Loucy (cell line): ENCODE measurements at regions not wholly inside any gene's neighbourhood (a gene's known extent, or its start where the extent isn't known, plus 50 kb on each side); places are given as distances from the start of the nearest gene placed in this dataset.

Source experiments
- H2AFZ ChIP-seq: fragments of 200-600 bp; sonication (generic); 2 replicates; pipeline ENCODE4 v1.6.0; 2016; ENCODE audit warnings: antibody characterized with exemption, mild to moderate bottlenecking, low read length, moderate library complexity
- H3F3A ChIP-seq: fragments of 200-600 bp; 2 replicates; pipeline ENCODE4 v1.6.0; 2016; ENCODE audit warnings: antibody characterized with exemption, low read depth, mild to moderate bottlenecking
- H3K27me3 ChIP-seq: fragments of 200-600 bp; sonication (generic); 2 replicates; pipeline ENCODE4 v1.6.1; 2014; ENCODE audit warnings: low read length, mild to moderate bottlenecking; ENCODE audit not compliant: insufficient read depth, poor library complexity, severe bottlenecking
- H3K36me3 ChIP-seq: fragments of 200-600 bp; sonication (generic); 2 replicates; pipeline ENCODE4 v1.6.1; 2016; ENCODE audit warnings: low read length; ENCODE audit not compliant: insufficient read depth
- H3K4me1 ChIP-seq: fragments of 200-600 bp; sonication (generic); 2 replicates; pipeline ENCODE4 v1.5.1; 2014; ENCODE audit warnings: low read length, mild to moderate bottlenecking; ENCODE audit not compliant: insufficient read depth, poor library complexity, severe bottlenecking
- H3K4me2 ChIP-seq: fragments of 200-600 bp; sonication (generic); 2 replicates; pipeline ENCODE4 v1.6.0; 2014; ENCODE audit warnings: antibody characterized with exemption, low read length, low read depth, mild to moderate bottlenecking; ENCODE audit not compliant: poor library complexity, severe bottlenecking
- H3K4me3 ChIP-seq: fragments of 200-600 bp; sonication (generic); 2 replicates; pipeline ENCODE4 v1.5.1; 2014; ENCODE audit warnings: low read length, mild to moderate bottlenecking, mixed read lengths; ENCODE audit not compliant: poor library complexity, severe bottlenecking
- H3K79me2 ChIP-seq: fragments of 200-600 bp; sonication (generic); 2 replicates; pipeline ENCODE4 v1.6.1; 2014; ENCODE audit warnings: low read length; ENCODE audit not compliant: insufficient read depth
- H3K9ac ChIP-seq: fragments of 200-600 bp; sonication (generic); 2 replicates; pipeline ENCODE4 v1.6.0; 2014; ENCODE audit warnings: mild to moderate bottlenecking, low read depth, low read length, moderate library complexity; ENCODE audit not compliant: poor library complexity, severe bottlenecking
- H3K9me2 ChIP-seq: fragments of 200-600 bp; sonication (generic); replicated peaks from 2 replicates; pipeline ENCODE4 v1.6.1; 2016; ENCODE audit warnings: low read depth, low read length, mixed read lengths
- H3K9me3 ChIP-seq: fragments of 200-600 bp; sonication (generic); 2 replicates; pipeline ENCODE4 v1.6.1; 2014; ENCODE audit warnings: mild to moderate bottlenecking, antibody characterized with exemption, low read length, low read depth; ENCODE audit not compliant: insufficient read depth
- H4K20me1 ChIP-seq: fragments of 200-600 bp; sonication (generic); 2 replicates; pipeline ENCODE4 v1.6.0; 2014; ENCODE audit warnings: antibody characterized with exemption, low read length, mild to moderate bottlenecking; ENCODE audit not compliant: insufficient read depth, poor library complexity, severe bottlenecking
- EZH2phosphoT487 ChIP-seq: fragments of 200-600 bp; IDR thresholded peaks from 2 replicates; pipeline ENCODE4 v1.6.1; 2018; ENCODE audit warnings: antibody characterized with exemption, mild to moderate bottlenecking, moderate library complexity, borderline replicate concordance
- TF ChIP-seq, protein P1 (sequence below): fragments of 200-600 bp; sonication (generic); conservative IDR thresholded peaks from 2 replicates; pipeline ENCODE4 v1.5.1; 2014; ENCODE audit warnings: mild to moderate bottlenecking, antibody characterized with exemption, low read length

DNA sequence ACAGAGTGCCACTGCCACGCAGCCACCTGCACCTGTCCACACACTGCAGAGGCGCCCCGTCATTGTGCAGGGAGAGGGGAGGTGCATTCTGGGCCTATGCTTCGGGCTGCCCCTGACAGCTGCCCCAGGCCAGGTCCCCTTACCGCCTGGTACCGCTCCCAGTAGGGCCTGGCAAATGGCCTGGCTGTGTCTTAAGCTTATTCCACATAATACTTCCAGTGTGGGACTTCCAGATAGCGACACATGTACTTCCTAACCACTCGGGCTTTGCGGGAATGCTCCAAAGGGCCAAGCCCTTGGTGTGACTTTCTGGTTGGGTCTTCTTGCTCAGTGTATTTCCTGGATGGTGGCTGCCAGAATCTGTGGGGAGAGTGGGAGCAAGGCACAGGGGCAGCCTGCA lies 254.3 kb upstream of the CHRNA7 start:
- Histone ChIP-seq H3K9me3 (no peaks in the 10 kb centered on the region), H4K20me1 (no peaks in the 10 kb centered on the region), H3K9me2 (no peaks in the 10 kb centered on the region), H3K4me3 (no peak overlapping the region), H3K36me3 (no peaks in the 10 kb centered on the region), H3K4me2 (no peak overlapping the region), H3F3A (no peaks in the 10 kb centered on the region), H3K4me1 (no peaks in the 10 kb centered on the region), H2AFZ (no peak overlapping the region), H3K27me3 (no peaks in the 10 kb centered on the region), H3K9ac (no peak overlapping the region), H3K79me2 (no peaks in the 10 kb centered on the region)
- TF ChIP-seq EZH2phosphoT487 = no peak
- TF ChIP-seq, protein P1, sequence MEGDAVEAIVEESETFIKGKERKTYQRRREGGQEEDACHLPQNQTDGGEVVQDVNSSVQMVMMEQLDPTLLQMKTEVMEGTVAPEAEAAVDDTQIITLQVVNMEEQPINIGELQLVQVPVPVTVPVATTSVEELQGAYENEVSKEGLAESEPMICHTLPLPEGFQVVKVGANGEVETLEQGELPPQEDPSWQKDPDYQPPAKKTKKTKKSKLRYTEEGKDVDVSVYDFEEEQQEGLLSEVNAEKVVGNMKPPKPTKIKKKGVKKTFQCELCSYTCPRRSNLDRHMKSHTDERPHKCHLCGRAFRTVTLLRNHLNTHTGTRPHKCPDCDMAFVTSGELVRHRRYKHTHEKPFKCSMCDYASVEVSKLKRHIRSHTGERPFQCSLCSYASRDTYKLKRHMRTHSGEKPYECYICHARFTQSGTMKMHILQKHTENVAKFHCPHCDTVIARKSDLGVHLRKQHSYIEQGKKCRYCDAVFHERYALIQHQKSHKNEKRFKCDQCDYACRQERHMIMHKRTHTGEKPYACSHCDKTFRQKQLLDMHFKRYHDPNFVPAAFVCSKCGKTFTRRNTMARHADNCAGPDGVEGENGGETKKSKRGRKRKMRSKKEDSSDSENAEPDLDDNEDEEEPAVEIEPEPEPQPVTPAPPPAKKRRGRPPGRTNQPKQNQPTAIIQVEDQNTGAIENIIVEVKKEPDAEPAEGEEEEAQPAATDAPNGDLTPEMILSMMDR = no peak

DNA sequence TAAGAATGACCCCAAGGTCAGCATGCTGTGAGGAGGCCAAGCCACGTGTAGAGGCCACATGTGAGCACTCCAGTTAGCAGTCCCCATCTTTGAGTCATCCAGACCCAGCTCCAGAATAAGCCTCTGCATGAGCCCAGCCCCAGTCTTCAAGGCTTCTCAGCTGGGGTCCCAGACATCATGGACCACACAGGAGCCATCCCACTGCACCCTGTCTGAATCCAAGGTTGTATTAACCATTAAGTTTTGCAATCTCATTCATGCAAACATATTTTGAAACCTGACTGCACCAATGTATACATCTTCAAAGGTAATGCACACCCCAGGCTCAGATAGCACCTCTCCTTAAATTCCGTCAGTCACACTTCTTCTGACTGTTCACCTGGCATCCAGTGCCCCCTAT lies 249.1 kb upstream of the CHRNA7 start:
- no peaks in the 10 kb centered on the region for H3K36me3 ChIP-seq
- no peaks in the 10 kb centered on the region for H4K20me1 ChIP-seq
- no peaks in the 10 kb centered on the region for H3K9me3 ChIP-seq
- no peaks in the 10 kb centered on the region for H3K4me1 ChIP-seq
- no peak overlapping the region for H3K4me3 ChIP-seq
- H3K27me3 ChIP-seq = no peaks in the 10 kb centered on the region
- TF ChIP-seq EZH2phosphoT487 = no peak
- TF ChIP-seq, protein P1 = no peak
- no peak overlapping the region for H2AFZ ChIP-seq
- H3K9me2 ChIP-seq = 0 out of 2 replicates have a peak, but pooled peaks cover 3% of the 10 kb centered on the region
- H3K9ac ChIP-seq = no peak overlapping the region
- no peaks in the 10 kb centered on the region for H3K79me2 ChIP-seq
- no peaks in the 10 kb centered on the region for H3F3A ChIP-seq
- no peak overlapping the region for H3K4me2 ChIP-seq

DNA sequence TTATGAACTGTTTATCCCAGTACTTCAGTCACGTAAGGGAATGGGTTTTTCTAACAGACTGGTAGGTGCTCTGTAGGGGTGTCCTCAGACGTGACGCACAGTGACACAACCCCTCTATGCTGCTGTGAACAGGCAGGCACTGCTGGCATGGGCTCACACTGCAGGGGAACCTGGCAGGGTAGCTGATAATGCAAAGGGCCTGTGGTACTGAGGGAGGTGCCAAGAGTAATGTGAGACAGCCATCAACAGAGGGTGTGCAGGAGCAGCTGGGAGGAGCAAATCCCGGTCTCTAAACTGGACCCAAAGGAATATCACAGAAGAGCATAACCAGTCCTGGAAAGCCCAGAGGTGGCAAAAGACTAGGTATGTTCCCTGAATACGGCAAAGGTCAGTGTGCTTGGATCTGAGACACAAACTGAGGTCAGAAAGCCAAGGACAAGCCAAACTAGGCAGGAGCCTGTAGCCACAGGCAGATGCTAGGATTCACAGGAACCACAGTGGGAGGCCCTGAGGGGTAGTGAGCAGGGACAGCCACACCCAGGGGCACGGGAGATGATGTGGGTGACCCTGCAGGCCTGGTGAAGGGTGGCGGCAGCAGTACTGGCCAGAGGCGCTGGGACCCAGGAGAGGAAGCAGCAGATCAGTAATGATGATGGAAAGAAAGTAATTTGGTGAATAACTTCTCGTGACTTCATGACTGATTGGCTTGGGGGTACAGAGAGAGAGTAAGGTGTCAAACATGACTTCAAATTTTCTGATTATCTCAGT lies 248.1 kb upstream of the CHRNA7 start:
- Histone ChIP-seq H3K9me2 (0 out of 2 replicates have a peak, but pooled peaks cover 3% of the 10 kb centered on the region), H3K4me1 (no peaks in the 10 kb centered on the region), H2AFZ (no peak overlapping the region), H3K79me2 (no peaks in the 10 kb centered on the region), H3K9me3 (no peaks in the 10 kb centered on the region), H4K20me1 (no peaks in the 10 kb centered on the region), H3F3A (no peaks in the 10 kb centered on the region), H3K9ac (no peak overlapping the region), H3K36me3 (no peaks in the 10 kb centered on the region), H3K27me3 (no peaks in the 10 kb centered on the region), H3K4me3 (no peak overlapping the region), H3K4me2 (no peak overlapping the region)
- TF ChIP-seq, protein P1 = no peak
- TF ChIP-seq EZH2phosphoT487 = no peak
